ENCODE measurements at regions not wholly inside any gene's neighbourhood (a gene's known extent, or its start where the extent isn't known, plus 50 kb on each side); places are given as distances from the start of the nearest gene placed in this dataset.

GRCh38 chr4:125719987-125720386 lies 405.2 kb downstream of the FAT4 start:
- intact Hi-C loops (cut with micrococcal nuclease): no loop called here
- no peaks in the 10 kb centered on the region for H3K27me3 Mint-ChIP-seq
- H3K9me3 Mint-ChIP-seq: no peaks in the 10 kb centered on the region
- H3K4me1 Mint-ChIP-seq (ENCODE audit: low read depth): no peaks in the 10 kb centered on the region
- H3K36me3 Mint-ChIP-seq (ENCODE audit: low read depth): no peaks in the 10 kb centered on the region
- no peak overlapping the region for H3K4me3 Mint-ChIP-seq
- no peak overlapping the region for H3K27ac Mint-ChIP-seq

DNA sequence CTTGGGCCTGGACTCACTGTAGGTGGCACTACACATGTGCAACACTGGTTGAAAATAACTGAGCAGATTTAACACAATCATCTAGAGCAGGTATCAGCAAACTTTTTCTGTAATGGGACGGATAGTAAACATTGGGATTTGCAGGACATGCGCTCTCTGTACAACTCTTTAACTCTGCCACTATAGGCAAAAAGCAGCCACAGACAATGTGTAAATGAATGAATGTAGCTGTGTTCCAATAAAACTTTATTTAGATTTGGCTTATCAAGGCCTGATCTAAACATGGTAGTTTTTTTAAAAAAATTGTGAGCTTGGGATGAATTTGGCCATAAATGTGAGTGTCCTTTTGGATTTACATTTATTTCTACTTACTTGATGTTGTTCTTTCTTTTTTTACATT lies 407.3 kb downstream of the FAT4 start:
- peaks cover 11% of the 10 kb centered on the region for H3K9me3 Mint-ChIP-seq
- H3K36me3 Mint-ChIP-seq (ENCODE audit: low read depth): no peaks in the 10 kb centered on the region
- no peaks in the 10 kb centered on the region for H3K4me1 Mint-ChIP-seq (ENCODE audit: low read depth)
- no peak overlapping the region for H3K4me3 Mint-ChIP-seq
- intact Hi-C loops (cut with micrococcal nuclease): no loop called here
- H3K27ac Mint-ChIP-seq: no peak overlapping the region
- H3K27me3 Mint-ChIP-seq: no peaks in the 10 kb centered on the region

DNA sequence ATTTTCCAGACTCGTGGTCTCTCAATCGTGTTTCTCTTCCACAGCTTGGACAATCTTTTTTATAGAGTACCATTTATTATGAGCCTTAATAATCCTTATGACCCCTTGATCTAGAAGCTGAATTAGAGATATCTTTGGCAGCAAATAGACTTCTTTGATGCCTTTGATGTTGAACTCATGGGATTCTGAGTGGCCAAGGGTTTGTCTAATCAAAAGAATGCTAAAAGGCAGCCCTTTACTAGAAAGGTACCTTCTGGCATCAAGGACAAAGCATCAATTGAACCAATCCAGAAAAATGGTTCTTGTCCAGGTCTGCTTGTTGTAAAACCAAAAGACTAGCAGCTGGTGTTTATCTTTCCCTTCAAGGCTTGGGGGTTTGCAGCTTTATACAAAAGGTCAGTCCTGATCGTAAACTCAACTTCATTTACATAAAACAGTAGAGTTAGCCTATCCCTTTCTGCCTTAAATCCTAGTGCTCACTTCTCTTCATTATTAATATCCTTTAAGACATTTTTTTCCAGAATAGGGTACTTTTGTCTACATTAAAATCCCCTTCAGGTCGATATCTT lies 411.3 kb downstream of the FAT4 start:
- H3K4me3 Mint-ChIP-seq: no peak overlapping the region
- no peaks in the 10 kb centered on the region for H3K27me3 Mint-ChIP-seq
- H3K27ac Mint-ChIP-seq: no peak overlapping the region
- intact Hi-C loops (cut with micrococcal nuclease): no loop called here
- H3K4me1 Mint-ChIP-seq (ENCODE audit: low read depth): no peaks in the 10 kb centered on the region
- H3K9me3 Mint-ChIP-seq: peaks cover 11% of the 10 kb centered on the region
- no peaks in the 10 kb centered on the region for H3K36me3 Mint-ChIP-seq (ENCODE audit: low read depth)

- Mint-ChIP-seq H3K9me3 (peaks cover 11% of the 10 kb centered on the region), H3K4me3 (no peak overlapping the region), H3K27ac (no peak overlapping the region), H3K4me1 (ENCODE audit: low read depth) (no peaks in the 10 kb centered on the region), H3K27me3 (no peaks in the 10 kb centered on the region), H3K36me3 (ENCODE audit: low read depth) (no peaks in the 10 kb centered on the region)
- intact Hi-C loops (cut with micrococcal nuclease): no loop called here
Measured at GRCh38 chr4:125727931-125728330, 413.2 kb downstream of the FAT4 start.

DNA sequence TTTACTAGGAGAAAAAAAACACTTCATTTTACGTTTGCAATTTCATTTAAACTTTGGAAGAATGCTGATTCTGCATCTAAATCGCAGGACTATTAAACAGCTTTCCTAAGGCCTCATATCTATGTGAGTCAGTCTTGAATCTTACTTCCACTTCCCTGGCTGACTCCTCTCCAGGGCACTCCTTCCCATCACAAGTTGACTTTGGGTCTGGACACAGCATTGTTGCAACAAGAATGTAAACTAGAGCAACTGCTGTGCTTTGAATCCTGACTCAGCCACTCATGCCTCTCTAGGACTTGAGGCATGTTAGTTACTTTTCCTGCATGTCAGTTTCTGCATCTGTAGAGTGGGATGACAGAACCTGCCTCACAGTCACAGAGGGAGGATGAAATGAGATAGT lies 413.8 kb downstream of the FAT4 start:
- Mint-ChIP-seq H3K27ac (no peak overlapping the region), H3K36me3 (ENCODE audit: low read depth) (no peaks in the 10 kb centered on the region), H3K27me3 (no peaks in the 10 kb centered on the region), H3K4me3 (no peak overlapping the region), H3K9me3 (peaks cover 11% of the 10 kb centered on the region), H3K4me1 (ENCODE audit: low read depth) (no peaks in the 10 kb centered on the region)
- intact Hi-C loops (cut with micrococcal nuclease): no loop called here

- intact Hi-C loops (cut with micrococcal nuclease): no loop called here
- no peak overlapping the region for H3K4me3 Mint-ChIP-seq
- no peaks in the 10 kb centered on the region for H3K36me3 Mint-ChIP-seq (ENCODE audit: low read depth)
- H3K27me3 Mint-ChIP-seq: no peaks in the 10 kb centered on the region
- H3K4me1 Mint-ChIP-seq (ENCODE audit: low read depth): no peaks in the 10 kb centered on the region
- H3K27ac Mint-ChIP-seq: no peak overlapping the region
- H3K9me3 Mint-ChIP-seq: peaks cover 11% of the 10 kb centered on the region
Measured at GRCh38 chr4:125729171-125729570, 414.4 kb downstream of the FAT4 start.

GRCh38 chr4:125732632-125733031 lies 417.9 kb downstream of the FAT4 start:
- Mint-ChIP-seq H3K4me3 (no peak overlapping the region), H3K36me3 (ENCODE audit: low read depth) (no peaks in the 10 kb centered on the region), H3K4me1 (ENCODE audit: low read depth) (no peaks in the 10 kb centered on the region), H3K9me3 (no peaks in the 10 kb centered on the region), H3K27ac (no peak overlapping the region), H3K27me3 (no peaks in the 10 kb centered on the region)
- intact Hi-C loops (cut with micrococcal nuclease): no loop called here

DNA sequence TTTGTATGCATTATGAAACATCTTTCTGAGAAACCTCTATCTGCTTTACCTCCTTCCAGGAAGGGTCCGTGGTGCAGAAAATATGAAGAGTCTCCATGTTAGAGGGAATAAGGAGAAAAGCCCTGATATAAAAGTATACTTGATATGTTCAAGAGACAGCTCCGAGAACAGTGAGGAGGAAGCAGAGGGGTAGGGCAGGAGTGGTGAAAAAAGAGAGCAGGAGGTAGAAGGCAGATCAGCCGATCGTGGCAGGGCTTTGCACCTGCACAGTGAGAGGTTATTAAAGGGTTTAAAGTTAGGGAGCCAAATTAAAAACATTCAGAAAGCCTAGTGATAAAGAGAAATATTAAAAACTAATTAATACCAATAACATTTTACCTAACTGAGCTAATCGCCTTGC lies 419.7 kb downstream of the FAT4 start:
- Mint-ChIP-seq H3K4me1 (ENCODE audit: low read depth) (no peaks in the 10 kb centered on the region), H3K9me3 (no peaks in the 10 kb centered on the region), H3K36me3 (ENCODE audit: low read depth) (no peaks in the 10 kb centered on the region), H3K4me3 (no peak overlapping the region), H3K27me3 (no peaks in the 10 kb centered on the region), H3K27ac (no peak overlapping the region)
- intact Hi-C loops (cut with micrococcal nuclease): no loop called here

GRCh38 chr4:125735102-125735501 lies 420.3 kb downstream of the FAT4 start:
- Mint-ChIP-seq H3K4me1 (ENCODE audit: low read depth) (no peaks in the 10 kb centered on the region), H3K27me3 (no peaks in the 10 kb centered on the region), H3K36me3 (ENCODE audit: low read depth) (no peaks in the 10 kb centered on the region), H3K9me3 (no peaks in the 10 kb centered on the region), H3K4me3 (no peak overlapping the region), H3K27ac (no peak overlapping the region)
- intact Hi-C loops (cut with micrococcal nuclease): no loop called here

- intact Hi-C loops (cut with micrococcal nuclease): no loop called here
Measured at GRCh38 chr4:125736057-125736456, 421.3 kb downstream of the FAT4 start.

DNA sequence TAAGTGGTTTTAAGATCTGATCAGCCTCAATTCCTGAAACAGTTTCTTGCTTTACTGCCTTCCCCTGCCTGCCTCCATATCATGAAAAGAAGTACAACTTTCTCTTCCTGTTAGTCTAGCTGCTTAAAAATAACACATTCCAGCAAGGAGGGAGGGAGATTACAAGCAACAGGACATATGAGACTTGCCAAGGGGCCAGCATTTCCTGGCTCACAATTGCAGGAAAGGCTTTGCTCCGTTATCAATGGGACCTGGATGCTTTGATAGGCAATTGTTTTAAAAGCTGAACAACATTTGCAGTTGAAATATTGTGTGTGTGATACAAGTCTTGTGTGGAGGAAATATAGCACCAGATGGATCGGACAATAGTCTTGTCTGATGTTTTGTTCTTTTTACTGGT lies 425.0 kb downstream of the FAT4 start:
- H3K36me3 Mint-ChIP-seq (ENCODE audit: low read depth): no peaks in the 10 kb centered on the region
- no peak overlapping the region for H3K4me3 Mint-ChIP-seq
- no peaks in the 10 kb centered on the region for H3K9me3 Mint-ChIP-seq
- no peaks in the 10 kb centered on the region for H3K4me1 Mint-ChIP-seq (ENCODE audit: low read depth)
- H3K27ac Mint-ChIP-seq: no peak overlapping the region
- no peaks in the 10 kb centered on the region for H3K27me3 Mint-ChIP-seq
- intact Hi-C loops (cut with micrococcal nuclease): no loop called here

More at GRCh38 chr4:125736057-125736456, 421.3 kb downstream of the FAT4 start:
- Mint-ChIP-seq H3K27ac (no peak overlapping the region), H3K36me3 (ENCODE audit: low read depth) (no peaks in the 10 kb centered on the region), H3K4me1 (ENCODE audit: low read depth) (no peaks in the 10 kb centered on the region), H3K4me3 (no peak overlapping the region), H3K9me3 (no peaks in the 10 kb centered on the region), H3K27me3 (no peaks in the 10 kb centered on the region)

GRCh38 chr4:125741825-125742452 lies 427.2 kb downstream of the FAT4 start:
- no peaks in the 10 kb centered on the region for H3K27me3 Mint-ChIP-seq
- intact Hi-C loops (cut with micrococcal nuclease): no loop called here
- no peaks in the 10 kb centered on the region for H3K4me1 Mint-ChIP-seq (ENCODE audit: low read depth)
- no peak overlapping the region for H3K4me3 Mint-ChIP-seq
- H3K36me3 Mint-ChIP-seq (ENCODE audit: low read depth): no peaks in the 10 kb centered on the region
- H3K27ac Mint-ChIP-seq: no peak overlapping the region
- H3K9me3 Mint-ChIP-seq: peaks cover 9% of the 10 kb centered on the region

DNA sequence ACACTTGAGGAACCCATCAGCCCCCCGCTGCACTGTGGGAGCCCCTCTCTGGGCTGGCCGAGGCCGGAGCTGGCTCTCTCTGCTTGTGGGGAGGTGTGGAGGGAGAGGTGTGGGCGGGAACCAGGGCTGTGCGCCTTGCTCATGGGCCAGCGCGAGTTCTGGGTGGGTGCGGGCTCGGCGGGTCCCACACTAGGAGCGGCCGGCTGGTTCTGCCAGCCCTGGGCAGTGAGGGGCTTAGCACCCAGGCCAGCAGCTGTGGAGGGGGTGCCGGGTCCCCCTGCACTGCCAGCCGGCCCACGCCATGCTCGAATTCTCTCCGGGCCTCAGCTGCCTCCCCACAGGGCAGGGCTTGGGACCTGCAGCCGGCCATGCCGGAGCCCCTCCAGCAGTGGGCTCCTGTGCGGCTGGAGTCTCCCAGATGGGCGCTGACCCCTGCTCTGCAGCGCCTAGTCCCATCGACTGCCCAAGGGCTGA lies 430.2 kb downstream of the FAT4 start:
- H3K27ac Mint-ChIP-seq: no peak overlapping the region

DNA sequence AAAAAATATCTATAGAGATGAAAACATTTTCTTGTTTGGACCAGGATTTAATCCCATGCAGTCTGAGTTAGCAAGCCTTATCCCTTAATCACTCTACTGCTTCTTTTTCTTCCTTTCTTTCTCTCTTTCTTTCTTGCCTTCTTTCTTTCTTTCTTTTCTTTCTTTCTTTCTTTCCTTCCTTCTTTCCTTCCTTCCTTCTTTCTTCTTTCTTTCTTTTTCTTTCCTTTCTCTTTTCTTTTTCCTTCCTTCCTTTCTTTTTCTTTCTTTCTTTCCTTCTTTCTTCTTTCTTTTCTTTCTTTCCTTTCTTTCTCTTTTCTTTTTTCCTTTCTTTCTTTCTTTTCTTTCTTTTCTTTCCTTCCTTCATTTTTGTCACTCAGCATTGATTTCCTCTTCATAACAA lies 434.6 kb downstream of the FAT4 start:
- Mint-ChIP-seq H3K36me3 (ENCODE audit: low read depth) (no peaks in the 10 kb centered on the region), H3K27me3 (no peaks in the 10 kb centered on the region), H3K27ac (no peak overlapping the region), H3K4me1 (ENCODE audit: low read depth) (no peaks in the 10 kb centered on the region), H3K4me3 (no peak overlapping the region), H3K9me3 (peaks cover 24% of the 10 kb centered on the region)
- intact Hi-C loops (cut with micrococcal nuclease): no loop called here

More for the DNA sequence above, 430.2 kb downstream of the FAT4 start:
- H3K4me1 Mint-ChIP-seq (ENCODE audit: low read depth): no peaks in the 10 kb centered on the region
- peaks cover 19% of the 10 kb centered on the region for H3K9me3 Mint-ChIP-seq
- H3K36me3 Mint-ChIP-seq (ENCODE audit: low read depth): no peaks in the 10 kb centered on the region
- H3K27me3 Mint-ChIP-seq: no peaks in the 10 kb centered on the region
- H3K4me3 Mint-ChIP-seq: no peak overlapping the region
- intact Hi-C loops (cut with micrococcal nuclease): no loop called here

DNA sequence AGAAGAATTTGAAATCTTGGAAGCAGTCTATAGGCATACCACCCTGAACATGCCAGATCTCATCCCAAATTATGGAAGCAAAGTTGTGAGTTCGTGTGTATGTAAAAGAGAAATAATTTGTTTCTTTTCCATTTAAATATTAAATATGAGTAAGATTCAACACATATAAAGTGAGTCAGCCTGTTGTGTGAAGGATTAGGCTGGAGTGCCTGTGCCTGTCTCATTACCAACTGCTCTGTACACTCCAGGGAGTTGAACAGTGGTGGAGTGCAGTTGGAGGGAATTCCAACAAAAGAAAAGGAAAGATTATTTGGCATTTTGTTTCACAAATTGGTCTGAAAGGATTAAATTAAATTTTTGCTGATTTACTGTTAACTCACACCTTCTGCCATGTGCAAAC lies 435.6 kb downstream of the FAT4 start:
- Mint-ChIP-seq H3K4me3 (no peak overlapping the region), H3K4me1 (ENCODE audit: low read depth) (no peaks in the 10 kb centered on the region), H3K9me3 (peaks cover 24% of the 10 kb centered on the region), H3K27me3 (no peaks in the 10 kb centered on the region), H3K27ac (no peak overlapping the region), H3K36me3 (ENCODE audit: low read depth) (no peaks in the 10 kb centered on the region)
- intact Hi-C loops (cut with micrococcal nuclease): no loop called here

All from dendritic cell treated with granulocyte-macrophage colony-stimulating factor and Interleukin-4, amounts not matched to agents 40 ng/mL and 50 ng/mL, for 4 days (primary cell).